ENCODE measurements at regions not wholly inside any gene's neighbourhood (a gene's known extent, or its start where the extent isn't known, plus 50 kb on each side); places are given as distances from the start of the nearest gene placed in this dataset.
"Not testable (repeated sequence)": the region's sequence is repeated elsewhere in the genome, so short reads cannot be mapped to it uniquely, and the experiment has no call there.

DNA sequence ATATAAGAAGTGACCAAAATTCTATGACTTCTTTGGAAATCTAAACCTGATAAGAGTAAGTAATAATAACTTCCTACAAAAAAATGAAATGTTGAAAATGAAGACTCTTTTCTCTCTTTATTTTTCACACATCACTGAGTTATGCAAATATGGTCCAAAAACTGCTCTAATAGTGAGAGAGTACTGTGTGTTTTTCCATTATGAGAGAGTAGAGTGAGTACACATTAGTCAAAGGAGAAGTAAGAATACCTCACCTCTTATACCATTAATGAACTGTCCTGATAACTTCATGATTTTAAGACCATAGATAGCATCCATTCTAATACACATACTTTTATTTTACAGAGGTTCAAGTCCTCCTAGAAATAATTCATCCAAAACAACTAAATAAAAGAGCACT is 1310.2 kb downstream of the SI start:
- DNase-seq = no peak

DNA sequence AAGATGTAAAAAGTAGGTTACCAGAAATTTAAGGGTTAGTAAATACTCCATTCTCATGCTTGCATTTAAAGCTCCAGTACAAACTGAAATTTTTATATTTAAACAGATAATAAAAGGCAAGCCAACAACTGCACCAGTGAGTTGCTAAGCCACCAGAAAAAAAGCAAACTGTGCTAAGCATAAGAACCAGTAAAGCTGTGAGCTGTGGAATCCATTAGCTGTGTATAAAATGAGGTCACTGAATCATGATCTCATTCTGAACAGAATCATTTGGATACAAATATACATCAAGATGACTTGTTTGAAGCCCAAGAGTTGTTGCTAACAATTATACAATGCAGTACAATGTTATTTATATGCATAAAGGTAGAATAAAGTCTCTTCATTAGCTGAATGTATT is 1312.2 kb downstream of the SI start:
- DNase-seq = no peak

DNA sequence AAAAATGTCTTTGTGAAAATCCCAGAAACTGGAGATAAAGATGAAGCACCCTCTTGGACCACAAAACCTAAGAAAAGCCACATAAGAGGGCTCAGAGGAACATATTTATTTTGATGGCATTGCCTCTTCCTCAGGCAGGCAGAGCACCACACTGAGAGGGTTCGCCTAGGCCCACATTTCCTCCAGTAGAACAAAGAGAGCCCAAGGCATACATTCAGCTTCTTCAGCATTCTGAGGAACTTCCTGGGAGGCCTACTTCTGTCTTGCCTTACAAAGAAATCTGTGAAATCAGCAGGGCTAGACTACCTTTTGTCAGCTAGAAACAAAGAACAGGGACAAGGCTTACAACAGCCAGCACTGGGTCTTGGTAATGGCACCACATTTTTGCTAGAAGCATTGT is 1325.3 kb downstream of the SI start:
- no peak for DNase-seq

DNA sequence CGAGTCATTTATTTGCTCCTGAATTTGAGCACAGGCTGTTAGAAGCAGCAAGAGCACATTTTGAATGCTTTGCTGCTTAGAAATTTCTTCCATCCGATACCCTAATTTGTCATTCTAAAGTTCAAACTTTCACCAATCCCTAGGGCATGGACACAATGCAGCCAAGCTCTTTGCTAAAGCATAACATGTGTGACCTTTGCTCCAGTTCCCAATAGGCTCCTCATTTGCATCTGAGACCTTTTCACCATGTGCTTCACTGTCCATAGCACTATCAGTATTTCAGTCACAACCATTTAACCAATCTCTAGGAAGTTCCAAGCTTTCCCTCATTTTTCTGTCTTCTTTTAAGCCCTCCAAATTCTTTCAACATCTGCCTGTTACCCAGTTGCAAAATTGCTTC is 1333.1 kb downstream of the SI start:
- DNase-seq = no peak

DNA sequence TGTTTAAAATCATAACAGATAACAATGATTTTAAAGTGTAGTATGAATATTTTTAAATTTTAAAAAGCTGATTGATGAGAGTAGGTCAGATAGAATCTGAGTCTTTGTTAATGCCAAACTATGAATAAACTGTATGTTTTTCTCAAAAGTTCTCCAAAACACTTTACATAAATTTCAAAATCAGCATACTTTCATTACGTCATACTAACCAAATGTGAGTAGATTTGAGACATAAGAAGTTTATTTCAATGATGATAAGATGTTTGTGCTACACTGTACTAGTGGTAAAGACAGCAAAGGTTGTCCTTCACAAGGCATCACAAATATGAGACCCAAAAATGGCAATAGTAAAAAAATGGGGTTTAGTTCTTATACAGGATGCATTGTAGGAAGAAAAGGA is 1342.9 kb downstream of the SI start:
- no peak for DNase-seq

DNA sequence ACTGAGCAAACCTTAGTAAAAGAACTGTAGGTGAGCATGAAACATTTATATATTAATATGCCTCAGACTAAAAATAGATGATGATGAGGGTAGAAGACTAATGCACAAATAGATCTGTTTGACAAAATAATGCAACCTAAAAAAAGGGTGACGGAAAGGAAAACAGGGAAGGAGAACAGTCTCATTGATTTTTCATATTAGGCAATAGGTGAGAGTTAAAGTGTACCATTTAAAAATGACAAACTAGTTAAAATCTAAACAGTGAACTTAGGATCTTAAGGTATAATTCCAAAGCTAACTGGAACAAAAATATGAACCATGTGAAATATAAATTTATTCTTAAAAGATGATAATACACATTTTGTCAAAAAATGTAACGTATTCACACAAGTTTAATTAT is 1347.6 kb downstream of the SI start:
- DNase-seq = no peak

DNA sequence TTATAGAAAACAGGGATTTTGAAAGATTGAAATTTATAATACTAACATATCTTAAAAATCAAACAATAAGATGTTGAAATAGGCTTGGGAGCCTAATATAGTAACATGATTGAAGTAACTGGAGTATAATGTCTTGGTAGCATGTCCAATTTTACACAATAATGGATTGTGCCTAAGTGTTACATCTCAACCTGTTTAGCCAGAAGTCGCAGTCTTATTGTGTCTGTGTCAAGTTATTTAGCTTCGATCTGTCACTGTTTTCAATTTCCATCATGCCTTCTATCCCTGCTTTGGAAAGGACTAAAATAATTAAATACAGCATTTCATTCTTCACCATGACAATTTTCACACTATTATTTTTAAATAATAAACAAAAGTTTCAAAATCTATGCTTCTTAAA is 1352.2 kb downstream of the SI start:
- no peak for DNase-seq

DNA sequence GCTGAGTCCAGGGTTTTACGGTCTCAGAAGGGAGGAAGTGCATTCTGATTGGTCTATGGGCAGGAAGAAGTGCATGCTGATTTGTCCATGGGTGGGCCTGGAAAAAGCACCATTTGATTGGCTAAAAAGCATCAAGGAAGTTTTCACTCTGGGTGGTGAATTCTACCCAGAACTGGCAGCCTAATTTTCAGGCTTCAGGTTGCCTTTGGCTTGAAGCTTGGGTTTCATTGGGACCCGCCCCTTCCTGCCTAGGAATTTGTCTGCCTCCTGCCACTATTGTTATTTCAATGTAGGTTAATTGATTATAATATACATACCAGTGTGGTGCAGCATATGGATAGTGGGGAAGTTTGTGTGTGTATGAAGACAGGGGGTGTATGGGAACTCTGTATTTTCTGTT is 1355.9 kb downstream of the SI start:
- DNase-seq = no peak

DNA sequence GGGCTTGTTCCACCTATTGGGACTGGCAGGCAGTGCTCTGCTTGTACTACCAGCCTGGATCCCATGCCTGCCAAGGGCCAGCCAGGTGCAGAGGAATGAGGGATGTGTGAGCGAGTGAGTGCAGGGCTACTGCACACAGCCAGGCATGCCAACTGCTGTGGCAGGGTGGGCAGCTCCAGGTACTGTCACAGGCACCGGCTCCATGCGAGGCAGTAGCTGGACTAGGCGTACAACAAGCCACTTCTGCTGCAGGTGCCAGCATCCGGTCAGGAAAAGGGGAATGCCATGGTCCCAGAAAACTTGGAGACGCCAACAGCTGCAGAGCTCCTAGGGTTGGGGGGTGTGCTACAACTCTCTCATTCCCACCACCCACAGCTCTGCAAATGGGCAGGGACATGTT is 1356.7 kb downstream of the SI start:
- no peak for DNase-seq

DNA sequence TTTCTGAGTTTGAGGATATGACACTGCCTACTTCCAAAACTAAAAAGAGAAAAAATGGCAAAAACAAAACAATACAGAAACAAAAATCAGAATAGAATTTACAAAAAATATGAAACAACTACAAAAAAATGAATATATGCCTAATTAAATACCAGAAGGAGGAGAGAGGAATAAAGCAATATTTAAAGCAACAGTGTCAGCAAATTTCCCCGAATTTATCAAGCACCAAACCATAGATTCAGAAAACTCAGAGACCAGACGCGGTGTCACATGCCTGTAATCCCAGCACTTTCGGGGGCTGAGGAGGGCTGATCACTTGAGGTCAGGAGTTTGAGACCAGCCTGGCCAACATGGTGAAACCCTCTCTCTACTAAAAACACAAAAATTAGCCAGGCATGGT is 1360.9 kb downstream of the SI start:
- no peak for DNase-seq

DNA sequence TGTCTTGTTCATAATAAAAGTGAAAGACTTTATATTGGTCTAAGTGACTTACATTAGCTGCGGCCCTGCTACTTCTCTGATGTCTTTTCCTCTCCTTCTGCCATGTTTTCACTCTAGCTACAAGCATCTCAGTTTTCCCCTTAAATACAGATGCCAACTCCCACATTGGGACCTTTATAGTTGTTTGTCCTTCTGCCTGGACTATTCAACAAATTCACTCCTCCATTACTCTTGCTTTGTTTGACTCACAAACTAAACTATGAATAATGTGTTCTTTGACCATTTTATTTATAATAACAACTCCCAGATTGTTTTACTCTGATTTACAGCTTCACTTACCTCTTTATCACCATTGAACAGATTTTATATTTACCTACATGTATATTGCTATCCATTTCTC is 1369.9 kb downstream of the SI start:
- no peak for DNase-seq

DNA sequence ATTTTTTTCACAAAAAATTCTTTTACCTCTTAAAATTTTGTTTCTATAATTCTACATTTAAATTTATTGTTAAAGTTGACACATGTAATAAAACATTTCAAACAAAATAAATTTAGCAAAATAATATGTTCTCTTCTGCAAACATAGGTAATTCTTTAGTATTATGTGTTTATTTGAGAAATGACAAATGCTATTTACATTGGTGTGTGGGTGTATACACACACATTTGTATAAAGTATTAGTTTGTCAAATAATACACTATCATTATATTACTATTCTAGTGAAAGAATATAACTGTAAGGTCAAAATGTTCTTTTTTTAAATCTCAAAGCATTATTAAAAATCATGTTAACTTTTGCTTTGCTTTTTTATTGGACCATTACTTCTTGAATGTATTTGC is 1370.6 kb downstream of the SI start:
- DNase-seq = no peak

DNA sequence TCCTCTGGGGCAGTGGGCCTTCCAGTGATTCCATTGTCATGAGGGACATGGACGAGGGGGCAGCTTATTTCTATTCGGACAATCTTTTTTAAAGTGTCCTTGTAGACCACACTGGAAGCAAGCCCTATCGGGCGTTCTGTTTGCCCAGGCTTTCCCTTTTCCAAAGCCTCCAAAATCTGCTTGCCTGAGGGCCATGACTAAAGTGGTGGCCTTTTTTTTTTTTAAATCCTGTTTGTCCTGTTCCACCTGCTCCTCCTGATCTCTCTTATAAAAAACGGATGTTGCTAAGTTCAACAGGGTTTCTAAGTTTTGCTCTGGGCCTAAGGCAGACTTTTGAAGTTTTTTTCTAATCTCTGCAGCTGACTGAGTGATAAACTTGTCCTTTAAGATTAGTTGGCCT is 1380.1 kb downstream of the SI start:
- DNase-seq = not testable (repeated sequence)

DNA sequence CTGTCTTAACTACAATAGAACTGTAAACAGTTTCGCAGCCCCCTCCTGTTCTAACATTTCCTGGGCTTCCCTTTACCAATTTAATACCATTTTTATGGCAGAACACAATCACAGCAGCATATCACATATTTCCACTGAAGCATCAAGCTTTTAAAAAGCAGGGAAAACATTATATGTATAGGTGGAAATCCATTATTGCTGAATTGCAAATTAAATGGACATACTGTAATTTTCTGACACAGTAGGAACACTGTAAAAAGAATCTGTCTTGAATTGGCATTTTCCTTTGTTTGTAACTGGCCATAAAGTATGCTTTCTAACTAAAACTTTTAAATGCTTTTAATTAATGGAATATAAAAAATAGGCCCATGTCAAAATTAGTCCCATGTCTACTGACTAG is 1385.8 kb downstream of the SI start:
- no peak for DNase-seq

DNA sequence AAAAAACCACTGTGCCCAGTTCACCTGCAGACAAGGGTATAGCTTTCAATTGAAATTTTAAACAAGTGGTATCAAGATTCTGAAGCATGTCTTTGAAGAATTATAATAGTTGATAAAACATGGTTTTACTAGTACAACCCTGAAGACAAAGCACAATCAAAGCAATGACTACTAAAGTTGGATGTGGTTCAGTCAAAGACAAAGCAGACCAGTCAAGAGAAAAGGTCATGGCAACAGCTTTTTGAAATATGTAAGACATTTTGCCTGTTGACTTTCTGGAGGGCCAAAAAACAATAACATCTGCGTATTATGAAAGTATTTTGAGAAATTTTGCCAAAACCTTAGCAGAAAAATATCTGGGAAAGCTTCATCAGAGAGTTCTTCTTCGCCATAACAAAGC is 1393.6 kb downstream of the SI start:
- DNase-seq = no peak

DNA sequence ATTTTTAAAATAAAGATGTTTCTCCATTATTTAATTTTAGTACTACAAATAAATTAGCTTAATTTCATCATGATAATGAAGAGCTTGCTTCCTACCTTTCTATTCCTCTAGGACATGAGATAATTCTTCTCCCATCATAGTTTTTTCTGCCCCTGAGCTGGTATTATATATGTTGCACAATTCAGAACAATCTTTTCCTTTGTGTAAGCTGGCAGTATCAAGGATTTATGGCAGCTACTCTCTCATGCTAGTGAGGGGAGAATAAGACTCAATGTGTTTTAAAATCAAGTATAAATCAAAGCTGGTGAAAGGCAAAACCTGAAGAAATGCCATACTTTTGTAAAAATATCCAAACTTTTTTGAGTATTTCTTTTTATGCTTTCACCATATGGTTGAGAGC is 1405.3 kb downstream of the SI start:
- no peak for DNase-seq

DNA sequence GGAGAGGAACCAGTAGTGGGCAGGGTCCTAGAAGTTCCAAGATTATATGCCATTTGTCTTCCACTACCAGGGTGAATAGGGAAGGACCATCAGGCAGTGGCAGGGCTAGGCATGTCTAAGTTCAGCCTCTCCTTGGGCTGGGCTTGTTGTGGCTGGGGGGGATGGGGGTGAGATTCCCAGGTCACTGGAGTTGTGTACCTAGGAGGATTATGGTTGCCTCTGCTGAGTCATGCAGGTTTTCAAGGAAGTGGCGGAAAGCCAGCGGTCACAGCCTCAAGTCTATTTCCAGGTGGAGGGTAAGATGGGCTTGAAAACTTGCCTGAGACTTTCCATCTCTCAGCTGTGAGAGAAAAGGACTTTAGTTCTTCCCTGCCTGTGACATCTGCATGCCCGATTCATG is 1407.1 kb downstream of the SI start:
- DNase-seq = no peak

DNA sequence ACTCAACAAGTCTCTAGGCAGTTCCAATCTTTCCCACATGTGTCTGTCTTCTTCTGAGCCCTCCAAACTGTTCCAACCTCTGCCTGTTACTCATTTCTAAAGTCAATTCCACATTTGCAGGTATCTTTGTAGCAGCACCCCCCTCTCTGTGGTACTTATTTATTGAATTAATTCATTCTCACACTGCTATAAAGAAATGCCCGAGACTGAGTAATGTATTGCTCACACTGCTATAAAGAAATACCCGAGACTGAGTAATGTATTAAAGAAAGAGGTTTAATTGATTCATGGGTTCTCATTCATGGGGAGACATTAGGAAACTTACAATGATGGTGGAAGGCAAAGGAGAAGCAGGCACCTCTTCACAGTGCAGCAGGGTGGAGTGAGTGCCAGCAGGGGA is 1413.8 kb downstream of the SI start:
- DNase-seq = no peak

DNA sequence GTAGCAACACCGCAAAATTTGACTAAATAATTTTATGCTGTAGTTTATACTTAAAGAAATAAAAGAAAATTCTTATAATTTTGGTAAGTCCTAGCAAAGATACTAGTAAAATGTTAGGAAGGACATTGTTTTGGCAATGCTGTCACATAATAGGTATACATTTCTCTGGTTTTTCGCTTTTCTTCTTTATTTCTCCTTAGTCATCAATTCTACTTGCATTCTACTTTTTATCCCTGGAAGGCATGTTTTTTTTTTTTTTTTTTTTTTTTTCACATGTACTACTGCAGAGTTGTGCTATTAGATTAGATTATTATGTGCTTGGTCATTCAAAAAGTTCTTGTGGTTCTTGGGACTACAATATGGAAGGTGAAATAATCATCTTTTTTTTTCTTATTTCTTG is 1421.2 kb downstream of the SI start:
- DNase-seq = no peak

DNA sequence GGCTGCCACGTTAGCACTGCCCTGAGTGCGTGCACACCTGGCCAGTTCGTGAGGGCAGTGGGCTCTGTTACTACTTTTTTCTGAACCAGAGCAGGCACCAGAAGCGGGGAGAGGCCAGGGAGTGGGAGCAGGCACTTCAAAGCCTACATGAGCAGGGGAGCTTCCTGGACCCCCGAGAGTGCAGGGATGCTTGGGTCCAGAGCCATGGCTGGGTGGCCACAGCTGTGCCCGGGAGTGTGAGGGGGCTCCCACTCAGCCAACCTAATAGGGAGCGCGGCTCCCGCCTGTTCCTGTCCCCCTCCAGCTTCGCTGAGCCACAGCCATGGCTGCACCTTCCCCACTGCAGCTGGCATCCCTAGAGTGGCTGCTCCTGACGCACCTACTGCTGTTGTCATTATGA is 1423.3 kb downstream of the SI start:
- no peak for DNase-seq

DNA sequence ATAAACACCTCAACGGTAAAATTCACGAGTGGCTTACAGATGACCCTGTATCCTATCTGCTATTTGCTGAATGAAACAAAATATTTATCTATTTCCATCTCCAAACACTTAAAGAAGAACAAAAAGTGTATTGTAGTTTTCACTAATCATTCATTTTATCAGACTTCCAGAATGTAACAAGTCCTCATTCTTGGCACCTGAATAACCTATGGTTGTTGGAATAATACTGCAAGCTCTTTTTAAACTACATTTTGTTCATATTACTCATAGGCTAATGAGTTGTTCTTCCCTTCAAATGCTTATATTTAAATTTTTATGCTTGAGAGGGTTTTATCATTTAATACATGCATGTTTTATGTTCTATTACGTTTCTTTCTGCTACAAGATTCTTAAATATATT is 1434.1 kb downstream of the SI start:
- DNase-seq = no peak

DNA sequence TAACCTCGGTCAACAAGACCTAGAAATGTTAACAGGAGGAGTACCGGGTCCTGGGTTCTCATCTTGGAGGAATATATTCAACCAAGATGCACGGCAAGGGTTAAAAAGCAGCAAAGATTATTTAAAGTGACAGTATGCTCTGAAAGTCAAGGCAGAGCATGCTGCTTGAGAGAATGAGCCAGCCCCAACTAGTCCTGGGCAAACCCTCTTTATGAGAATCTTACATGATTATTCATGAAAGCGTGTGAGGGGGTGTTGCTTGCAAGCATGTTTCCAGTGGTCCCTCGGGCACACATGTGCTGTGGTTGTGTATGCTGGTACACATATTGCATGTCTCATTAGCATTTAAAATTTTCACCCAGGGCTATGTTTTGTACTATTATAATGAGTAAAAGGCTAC is 1445.6 kb downstream of the SI start:
- no peak for DNase-seq

DNA sequence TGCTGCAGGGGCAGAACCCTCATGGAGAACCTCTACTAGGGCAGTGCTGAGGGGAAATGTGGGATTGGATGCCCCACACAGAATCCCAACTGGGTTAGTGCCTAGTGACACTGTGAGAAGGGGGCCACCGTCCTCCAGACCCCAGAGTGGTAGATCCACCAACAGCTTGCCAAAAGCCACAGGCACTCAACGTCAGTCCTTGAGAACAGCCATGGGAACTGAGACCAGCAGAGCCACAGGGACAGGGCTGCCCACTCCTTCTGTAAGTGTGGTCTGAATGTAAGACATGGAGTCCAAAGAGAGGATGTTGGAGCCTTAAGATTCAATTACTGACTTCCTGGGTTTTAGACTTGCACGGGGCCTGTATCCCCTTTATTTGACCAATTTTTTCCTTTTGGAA is 1451.5 kb downstream of the SI start:
- DNase-seq = no peak

DNA sequence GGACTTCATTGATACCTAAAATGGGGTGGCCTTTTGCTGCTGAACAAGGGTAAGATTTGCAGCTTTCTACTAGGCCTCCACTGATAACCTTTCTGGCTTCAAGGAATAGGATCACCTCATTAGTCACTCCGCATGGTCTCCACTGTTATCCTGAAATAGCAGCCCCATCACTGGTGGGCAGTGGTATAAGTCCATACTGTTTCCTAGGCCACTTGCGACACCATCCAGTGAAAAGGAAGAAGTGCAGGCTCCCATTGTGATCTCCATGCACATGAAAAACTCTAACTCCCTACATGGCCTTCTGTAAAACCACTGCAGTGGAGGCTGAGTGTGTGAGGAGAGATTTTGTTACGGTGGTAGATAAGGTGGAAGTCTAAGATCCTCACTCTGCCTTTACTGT is 1455.9 kb downstream of the SI start:
- DNase-seq = peak; percentile 8

DNA sequence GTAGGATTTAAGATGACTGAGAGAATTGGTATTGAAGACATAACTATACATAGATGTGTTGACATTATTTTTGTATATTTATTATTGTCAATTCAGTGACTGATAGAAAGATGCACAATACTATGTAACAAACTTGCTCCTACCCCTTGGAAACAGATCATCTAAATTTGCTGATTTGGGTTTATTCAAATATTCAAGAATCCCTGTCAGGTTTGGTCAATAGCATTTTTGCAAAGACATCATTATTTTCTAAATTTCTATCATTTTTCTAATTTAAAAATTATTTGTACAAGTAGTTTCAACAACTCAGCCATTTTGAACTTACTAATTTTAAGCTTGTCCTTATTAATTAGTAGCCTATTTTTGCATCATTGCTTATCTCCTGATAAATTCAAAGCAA is 1463.4 kb downstream of the SI start:
- DNase-seq = no peak

DNA sequence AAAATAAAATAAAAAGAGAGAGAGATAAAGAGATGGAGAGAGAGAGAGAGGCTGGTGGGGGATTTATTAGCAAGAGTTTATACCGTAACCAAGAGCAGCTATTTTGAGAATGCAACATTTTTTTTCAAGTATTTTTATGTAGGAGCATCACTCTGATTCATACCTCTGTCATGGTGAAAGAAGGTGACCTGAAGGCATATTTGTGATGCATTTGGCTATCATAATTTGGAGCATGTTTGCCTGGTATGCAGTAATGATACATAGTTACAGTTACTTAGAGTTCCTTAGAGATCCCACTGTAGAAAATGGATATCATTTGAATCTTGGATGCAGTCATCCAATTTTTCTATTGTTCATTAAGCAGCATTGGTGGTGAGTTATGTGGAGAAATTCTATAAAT is 1472.4 kb downstream of the SI start:
- peak; percentile 22 for DNase-seq

DNA sequence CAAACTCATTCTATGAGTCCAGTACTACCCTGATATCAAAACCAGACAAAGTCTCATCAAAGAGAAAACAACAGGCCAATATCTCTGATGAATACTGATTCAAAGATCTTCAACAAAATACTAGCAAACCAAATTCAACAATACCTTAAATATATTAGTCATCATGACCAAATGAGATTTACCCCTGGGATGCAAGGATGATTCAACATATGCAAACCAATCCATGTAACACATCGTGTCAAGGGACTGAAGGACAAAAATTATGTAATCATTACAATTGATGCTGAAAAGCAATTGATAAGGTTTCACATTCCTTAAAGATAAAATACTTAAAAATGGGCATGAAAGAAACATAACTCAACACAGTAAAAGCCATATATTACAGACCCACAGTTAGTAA is 1476.9 kb downstream of the SI start:
- DNase-seq = no peak
